Subcutaneous abdominal adipose tissue (tissue), 5 donors: ENCODE measurements at regions not wholly inside any gene's neighbourhood (a gene's known extent, or its start where the extent isn't known, plus 50 kb on each side); places are given as distances from the start of the nearest gene placed in this dataset.
"Not testable (repeated sequence)": the region's sequence is repeated elsewhere in the genome, so short reads cannot be mapped to it uniquely, and the experiment has no call there.

ENCODE experiments used
- H3K27ac ChIP-seq: one replicate; pipeline ENCODE4 v1.7.0; 2013; ENCODE audit warnings: low read depth, mild to moderate bottlenecking, inconsistent platforms, low read length, moderate library complexity
- H3K27me3 ChIP-seq, 5 donors: one replicate each; pipeline ENCODE4 v1.7.0; 2013; ENCODE audit warnings: low read length in 5 of 5, inconsistent platforms in 1 of 5; ENCODE audit not compliant: control insufficient read depth in 5 of 5, insufficient read depth in 4 of 5
- H3K36me3 ChIP-seq, 5 donors: one replicate each; pipeline ENCODE4 v1.7.0; 2013; ENCODE audit warnings: low read length in 5 of 5; ENCODE audit not compliant: control insufficient read depth in 5 of 5, insufficient read depth in 5 of 5
- H3K4me1 ChIP-seq, 5 donors: one replicate each; pipeline ENCODE4 v1.7.0; 2013; ENCODE audit warnings: low read length in 5 of 5, mild to moderate bottlenecking in 3 of 5, moderate library complexity in 1 of 5; ENCODE audit not compliant: control insufficient read depth in 5 of 5, insufficient read depth in 5 of 5
- H3K4me3 ChIP-seq, 5 donors: one replicate each; pipeline ENCODE4 v1.7.0; 2013; ENCODE audit warnings: low read length in 5 of 5, low read depth in 1 of 5
- H3K9ac ChIP-seq, 5 donors: one replicate each; pipeline ENCODE4 v1.7.0; 2013; ENCODE audit warnings: low read length in 5 of 5, mild to moderate bottlenecking in 4 of 5, moderate library complexity in 3 of 5
- H3K9me3 ChIP-seq, 5 donors: one replicate each; pipeline ENCODE4 v1.7.0; 2013; ENCODE audit warnings: low read length in 5 of 5; ENCODE audit not compliant: control insufficient read depth in 5 of 5
- donor health status: healthy.
- donor health status: healthy.
- donor health status: healthy.
- donor health status: healthy.
- donor health status: healthy.

GRCh38 chr2:83245806-83246537 is 1213.1 kb downstream of the SUCLG1 start:
- H3K27me3 ChIP-seq, H3K4me1 ChIP-seq, H3K9ac ChIP-seq, H3K27ac ChIP-seq, H3K9me3 ChIP-seq, H3K4me3 ChIP-seq, H3K36me3 ChIP-seq: not testable (repeated sequence)

- Histone ChIP-seq H3K9me3 (no peaks in the 10 kb centered on the region), H3K36me3 (no peaks in the 10 kb centered on the region), H3K9ac (no peak overlapping the region), H3K4me1 (no peaks in the 10 kb centered on the region), H3K27ac (no peak overlapping the region), H3K27me3 (no peaks in the 10 kb centered on the region), H3K4me3 (no peak overlapping the region)
These were observed 1218.5 kb downstream of the SUCLG1 start for GRCh38 chr2:83240611-83241010.

- Histone ChIP-seq H3K4me3 (no peak overlapping the region), H3K9me3 (no peaks in the 10 kb centered on the region), H3K27ac (no peak overlapping the region), H3K36me3 (no peaks in the 10 kb centered on the region), H3K27me3 (no peaks in the 10 kb centered on the region), H3K9ac (no peak overlapping the region), H3K4me1 (no peaks in the 10 kb centered on the region)
These were observed 1221.0 kb downstream of the SUCLG1 start for GRCh38 chr2:83238111-83238510.

GRCh38 chr2:83234246-83234645 is 1224.8 kb downstream of the SUCLG1 start:
- no peaks in the 10 kb centered on the region for H3K36me3 ChIP-seq
- no peaks in the 10 kb centered on the region for H3K4me1 ChIP-seq
- peaks cover 0 to 2% (median 0%) of the 10 kb centered on the region in 5 donors for H3K9me3 ChIP-seq
- H3K4me3 ChIP-seq: no peak overlapping the region
- no peak overlapping the region for H3K27ac ChIP-seq
- H3K27me3 ChIP-seq: no peaks in the 10 kb centered on the region
- H3K9ac ChIP-seq: no peak overlapping the region

- Histone ChIP-seq H3K9ac (no peak overlapping the region), H3K4me1 (no peaks in the 10 kb centered on the region), H3K36me3 (no peaks in the 10 kb centered on the region), H3K4me3 (no peak overlapping the region), H3K27ac (no peak overlapping the region), H3K27me3 (no peaks in the 10 kb centered on the region), H3K9me3 (peaks cover 0 to 2% (median 0%) of the 10 kb centered on the region in 5 donors)
These were observed 1225.3 kb downstream of the SUCLG1 start for GRCh38 chr2:83233781-83234180.

- Histone ChIP-seq H3K9ac (no peak overlapping the region), H3K9me3 (peaks cover 0 to 2% (median 0%) of the 10 kb centered on the region in 5 donors), H3K4me1 (no peaks in the 10 kb centered on the region), H3K27me3 (no peaks in the 10 kb centered on the region), H3K4me3 (no peak overlapping the region), H3K36me3 (no peaks in the 10 kb centered on the region), H3K27ac (no peak overlapping the region)
These were observed 1225.8 kb downstream of the SUCLG1 start for GRCh38 chr2:83233326-83233725.

- Histone ChIP-seq H3K9me3 (peaks cover 0 to 2% (median 0%) of the 10 kb centered on the region in 5 donors), H3K27ac (no peak overlapping the region), H3K27me3 (no peaks in the 10 kb centered on the region), H3K36me3 (no peaks in the 10 kb centered on the region), H3K4me1 (no peaks in the 10 kb centered on the region), H3K9ac (no peak overlapping the region), H3K4me3 (no peak overlapping the region)
These were observed 1229.6 kb downstream of the SUCLG1 start for GRCh38 chr2:83229443-83229842.

- H3K4me1 ChIP-seq: no peaks in the 10 kb centered on the region
- H3K9me3 ChIP-seq: no peaks in the 10 kb centered on the region
- no peaks in the 10 kb centered on the region for H3K27me3 ChIP-seq
- H3K4me3 ChIP-seq: no peak overlapping the region
- no peak overlapping the region for H3K9ac ChIP-seq
- H3K27ac ChIP-seq: no peak overlapping the region
- no peaks in the 10 kb centered on the region for H3K36me3 ChIP-seq
These were observed 1234.4 kb downstream of the SUCLG1 start for GRCh38 chr2:83224591-83225200.

- Histone ChIP-seq H3K4me3 (no peak overlapping the region), H3K9me3 (no peaks in the 10 kb centered on the region)
These were observed 1237.8 kb downstream of the SUCLG1 start for GRCh38 chr2:83221258-83221657.

GRCh38 chr2:83217854-83218253 is 1241.2 kb downstream of the SUCLG1 start:
- Histone ChIP-seq H3K36me3 (no peaks in the 10 kb centered on the region), H3K27ac (no peak overlapping the region), H3K9me3 (no peaks in the 10 kb centered on the region), H3K27me3 (no peaks in the 10 kb centered on the region), H3K4me3 (no peak overlapping the region), H3K9ac (no peak overlapping the region), H3K4me1 (no peaks in the 10 kb centered on the region)

More at GRCh38 chr2:83221258-83221657, 1237.8 kb downstream of the SUCLG1 start:
- no peaks in the 10 kb centered on the region for H3K4me1 ChIP-seq
- H3K27me3 ChIP-seq: no peaks in the 10 kb centered on the region
- no peak overlapping the region for H3K9ac ChIP-seq
- no peak overlapping the region for H3K27ac ChIP-seq
- no peaks in the 10 kb centered on the region for H3K36me3 ChIP-seq
